CD4-positive, alpha-beta T cell (primary cell): ENCODE measurements at regions not wholly inside any gene's neighbourhood (a gene's known extent, or its start where the extent isn't known, plus 50 kb on each side); places are given as distances from the start of the nearest gene placed in this dataset.

Experiments used
- ATAC-seq: fragments of 200-7000 bp; cut with Tn5 transposase; one replicate; pipeline ENCODE4 v1.10.0; 2022; ENCODE audit warnings: mild to moderate bottlenecking; ENCODE audit not compliant: poor library complexity
- CTCF ChIA-PET: fragments of 350-600 bp; sonication (Branson Sonifier 250); formaldehyde crosslinking; loops from one replicate; lab custom pipeline; 2021; ENCODE audit warnings: antibody characterized with exemption, inconsistent platforms; lab: Charles Lee
- POLR2A ChIA-PET: fragments of 350-600 bp; sonication (Branson Sonifier 250); formaldehyde crosslinking; loops from one replicate; lab custom pipeline; 2021; ENCODE audit warnings: antibody characterized with exemption, inconsistent platforms; lab: Charles Lee
- DNase-seq, 14 experiments: peaks; one replicate each; pipeline ENCODE4 v3.0.0-alpha.2; 2013 to 2020; ENCODE audit warnings: mixed read lengths in 2 of 14
- H3K27ac ChIP-seq, 2 donors: one replicate each; pipeline versions ENCODE4 v1.5.1 to v1.7.0; 2013; ENCODE audit warnings: low read length in 2 of 2, low read depth in 1 of 2, mild to moderate bottlenecking in 1 of 2
- H3K27me3 ChIP-seq, 2 experiments: 1 replicate in 1 of 2; 2 replicates in 1 of 2; pipeline versions ENCODE4 v1.6.1 to v1.7.0; 2013; ENCODE audit warnings: low read length in 2 of 2, control low read depth in 1 of 2, mild to moderate bottlenecking in 1 of 2, moderate library complexity in 1 of 2; ENCODE audit not compliant: insufficient read depth in 2 of 2, control insufficient read depth in 1 of 2
- H3K36me3 ChIP-seq: one replicate; pipeline ENCODE4 v1.6.1; 2013; ENCODE audit warnings: low read length, control low read depth; ENCODE audit not compliant: insufficient read depth
- H3K4me1 ChIP-seq: one replicate; pipeline ENCODE4 v1.6.1; 2013; ENCODE audit warnings: low read length, control low read depth; ENCODE audit not compliant: insufficient read depth
- H3K4me3 ChIP-seq: one replicate; pipeline ENCODE4 v1.5.1; 2013; ENCODE audit warnings: mild to moderate bottlenecking, low read length, moderate library complexity
- H3K9me3 ChIP-seq, 2 experiments: 1 replicate in 1 of 2; 2 replicates in 1 of 2; pipeline versions ENCODE4 v1.6.1 to v1.7.0; 2013; ENCODE audit warnings: low read length in 2 of 2, mild to moderate bottlenecking in 2 of 2, control low read depth in 1 of 2, moderate library complexity in 1 of 2; ENCODE audit not compliant: control insufficient read depth in 1 of 2, insufficient read depth in 1 of 2
- H3K27ac Mint-ChIP-seq: one replicate; pipeline ENCODE4 v1.8.0; 2020; ENCODE audit warnings: mixed read lengths
- H3K27me3 Mint-ChIP-seq: one replicate; pipeline ENCODE4 v1.8.0; 2021; ENCODE audit warnings: mixed read lengths
- H3K36me3 Mint-ChIP-seq: one replicate; pipeline ENCODE4 v1.8.0; 2021; ENCODE audit warnings: low read depth, mixed read lengths
- H3K4me1 Mint-ChIP-seq: one replicate; pipeline ENCODE4 v1.8.0; 2021; ENCODE audit warnings: low read depth, mixed read lengths
- H3K4me3 Mint-ChIP-seq: one replicate; pipeline ENCODE4 v1.8.0; 2020; ENCODE audit warnings: mild to moderate bottlenecking, mixed read lengths
- H3K9me3 Mint-ChIP-seq: one replicate; pipeline ENCODE4 v1.8.0; 2020; ENCODE audit warnings: mixed read lengths
- CTCF ChIP-seq: fragments of 200-600 bp; IDR thresholded peaks from one replicate; pipeline ENCODE4 v1.8.0; 2022; ENCODE audit warnings: antibody characterized with exemption, mild to moderate bottlenecking
- intact Hi-C, 2 experiments: fragments of 100-400 bp; cut with DNase I in 1 of 2; cut with micrococcal nuclease in 1 of 2; formaldehyde crosslinking; loops; one replicate each; pipeline versions ENCODE4 v1.15.1 to v1.9.0; 2023 to 2025; cut with DNase I, micrococcal nuclease

GRCh38 chr15:50820808-50821382 lies 55.4 kb upstream of the SPPL2A start:
- no peak overlapping the region for H3K27ac Mint-ChIP-seq
- no peak overlapping the region for H3K27ac ChIP-seq
- peaks cover 5% of the 10 kb centered on the region for H3K27me3 Mint-ChIP-seq
- no peaks in the 10 kb centered on the region for H3K36me3 ChIP-seq
- H3K4me3 Mint-ChIP-seq = no peak overlapping the region
- H3K9me3 ChIP-seq = no peaks in the 10 kb centered on the region
- H3K4me1 ChIP-seq = no peaks in the 10 kb centered on the region
- ChIA-PET CTCF (no interaction called here), POLR2A (no interaction called here)
- ATAC-seq (no peak), DNase-seq (no peak)
- H3K27me3 ChIP-seq = no peaks in the 10 kb centered on the region
- no peak overlapping the region for H3K4me3 ChIP-seq
- no peaks in the 10 kb centered on the region for H3K36me3 Mint-ChIP-seq
- no peaks in the 10 kb centered on the region for H3K4me1 Mint-ChIP-seq
- TF ChIP-seq CTCF = no peak
- H3K9me3 Mint-ChIP-seq = no peaks in the 10 kb centered on the region
- intact Hi-C loops = no loop called here

- CTCF ChIA-PET = no interaction called here
Measured at GRCh38 chr15:50819344-50819743, 53.8 kb upstream of the SPPL2A start.

GRCh38 chr15:50815958-50816590 lies 50.6 kb upstream of the SPPL2A start:
- H3K9me3 ChIP-seq = no peaks in the 10 kb centered on the region
- DNase-seq (no peak), ATAC-seq (no peak)
- Mint-ChIP-seq H3K27ac (no peak overlapping the region), H3K27me3 (peaks cover 5% of the 10 kb centered on the region), H3K36me3 (no peaks in the 10 kb centered on the region), H3K4me3 (no peak overlapping the region), H3K9me3 (no peaks in the 10 kb centered on the region), H3K4me1 (no peaks in the 10 kb centered on the region)
- no peak overlapping the region for H3K27ac ChIP-seq
- ChIA-PET CTCF (no interaction called here), POLR2A (interaction anchor here (0.5 kb wide), 1 partner anchor 72 kb away, joined by 3 read pairs; no protein-coding TSS in a partner anchor)
- no peak overlapping the region for H3K4me3 ChIP-seq
- no peaks in the 10 kb centered on the region for H3K4me1 ChIP-seq
- TF ChIP-seq CTCF = no peak
- intact Hi-C loops = no loop called here
- H3K36me3 ChIP-seq = no peaks in the 10 kb centered on the region
- no peaks in the 10 kb centered on the region for H3K27me3 ChIP-seq

More at GRCh38 chr15:50819344-50819743, 53.8 kb upstream of the SPPL2A start:
- Histone ChIP-seq H3K36me3 (no peaks in the 10 kb centered on the region), H3K4me3 (no peak overlapping the region), H3K9me3 (no peaks in the 10 kb centered on the region), H3K27me3 (no peaks in the 10 kb centered on the region), H3K27ac (no peak overlapping the region), H3K4me1 (no peaks in the 10 kb centered on the region)
- no peak for DNase-seq
- no peak overlapping the region for H3K27ac Mint-ChIP-seq
- no peaks in the 10 kb centered on the region for H3K4me1 Mint-ChIP-seq
- H3K9me3 Mint-ChIP-seq = no peaks in the 10 kb centered on the region
- POLR2A ChIA-PET = no interaction called here
- no peak for TF ChIP-seq CTCF
- intact Hi-C loops = no loop called here
- ATAC-seq = no peak
- H3K4me3 Mint-ChIP-seq = no peak overlapping the region
- H3K27me3 Mint-ChIP-seq = peaks cover 5% of the 10 kb centered on the region
- H3K36me3 Mint-ChIP-seq = no peaks in the 10 kb centered on the region
